PC-9 (cell line): ENCODE measurements at regions not wholly inside any gene's neighbourhood (a gene's known extent, or its start where the extent isn't known, plus 50 kb on each side); places are given as distances from the start of the nearest gene placed in this dataset.

Experiments used
- CTCF ChIP-seq: fragments of 200-600 bp; sonication (generic); conservative IDR thresholded peaks from 2 replicates; pipeline ENCODE4 v1.6.1; 2017; ENCODE audit warnings: mixed run types, antibody characterized with exemption, mild to moderate bottlenecking, moderate library complexity
- EZH2 ChIP-seq: fragments of 200-600 bp; sonication (generic); IDR thresholded peaks from 2 replicates; pipeline ENCODE4 v1.8.0; 2017; ENCODE audit warnings: antibody characterized with exemption, low read depth

DNA sequence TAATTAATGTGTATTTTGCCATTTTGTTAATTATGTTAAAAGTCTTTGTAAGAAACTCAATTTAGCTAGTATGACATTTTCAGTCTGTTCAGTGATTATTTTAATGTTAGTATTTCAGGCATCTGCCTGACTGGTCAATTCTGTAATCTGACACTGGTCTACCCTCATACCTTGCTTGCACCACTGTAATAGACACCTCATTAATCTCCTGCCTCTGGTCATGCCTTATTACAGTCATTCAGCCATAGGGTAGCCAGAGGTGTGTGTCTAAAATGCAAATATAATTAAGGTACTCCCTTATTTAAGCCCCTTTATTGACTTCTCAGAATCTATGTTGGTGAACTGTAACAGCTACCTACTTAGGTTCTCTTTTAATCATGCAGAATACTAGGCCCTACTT, 861.1 kb upstream of the IGFBP7 start:
- TF ChIP-seq CTCF (no peak), EZH2 (no peak)
